ENCODE measurements at regions not wholly inside any gene's neighbourhood (a gene's known extent, or its start where the extent isn't known, plus 50 kb on each side); places are given as distances from the start of the nearest gene placed in this dataset.
"Not testable (repeated sequence)": the region's sequence is repeated elsewhere in the genome, so short reads cannot be mapped to it uniquely, and the experiment has no call there.

- DNase-seq, result no peak
- no peak for TF ChIP-seq POLR2A (IDR thresholded peaks at IDR 0.05)
- TF ChIP-seq CTCF (IDR thresholded peaks at IDR 0.05), result no peak
- no peaks in the 10 kb centered on the region for H3K4me1 ChIP-seq
- intact Hi-C loops (cut with DNase I), result no loop called here
- no peaks in the 10 kb centered on the region for H3K36me3 ChIP-seq
- H3K9me3 ChIP-seq, result no peaks in the 10 kb centered on the region
- H3K27ac ChIP-seq, result no peak overlapping the region
- WGBS, 2 donors, result 91 to 96% methylated on average over 2 of the region's 2 CpGs
- H3K4me3 ChIP-seq (replicated peaks in 1 of 3), result no peak overlapping the region
- H3K27me3 ChIP-seq, result no peaks in the 10 kb centered on the region
Measured at GRCh38 chr9:27679338-27679737, 106.1 kb upstream of the C9orf72 start.

DNA sequence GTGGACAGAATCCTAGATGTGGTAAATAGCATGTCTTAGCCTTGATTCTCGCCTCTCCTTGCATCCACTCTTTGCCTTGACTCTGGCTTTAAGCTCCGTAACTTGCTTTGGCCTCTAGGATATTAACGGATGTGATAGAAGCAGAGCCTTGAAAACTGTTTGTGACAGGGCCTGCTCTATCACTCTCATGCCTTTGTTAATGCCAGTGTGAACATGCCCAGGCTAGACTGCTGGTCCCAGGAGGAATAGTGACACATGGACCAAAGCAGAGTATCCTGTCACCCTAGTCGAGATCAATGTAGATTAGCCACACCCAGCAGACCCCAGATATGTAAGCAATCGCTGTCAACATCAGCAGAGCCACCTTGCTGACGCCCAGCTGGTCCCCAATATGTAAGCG lies 109.9 kb upstream of the C9orf72 start:
- Histone ChIP-seq H3K36me3 (no peaks in the 10 kb centered on the region), H3K4me1 (no peaks in the 10 kb centered on the region), H3K27ac (no peak overlapping the region), H3K27me3 (no peaks in the 10 kb centered on the region), H3K9me3 (no peaks in the 10 kb centered on the region), H3K4me3 (replicated peaks in 1 of 3) (no peak overlapping the region)
- intact Hi-C loops (cut with DNase I), result no loop called here
- 89 to 95% methylated on average over 7 of the region's 7 CpGs for WGBS, 2 donors
- no peak for TF ChIP-seq CTCF (IDR thresholded peaks at IDR 0.05)
- TF ChIP-seq POLR2A (IDR thresholded peaks at IDR 0.05), result no peak
- no peak for DNase-seq

- intact Hi-C loops (cut with DNase I), result no loop called here
- H3K4me1 ChIP-seq, result peaks cover 0 to 3% of the 10 kb centered on the region in 2 donors
- DNase-seq, result peak in 1 of 2 donors; percentile 10
- peak overlapping the region in 1 of 3 donors; percentile 22 for H3K27ac ChIP-seq
- H3K36me3 ChIP-seq, result no peaks in the 10 kb centered on the region
- H3K4me3 ChIP-seq (replicated peaks in 1 of 3), result no peak overlapping the region
- 53 to 66% methylated on average over 6 of the region's 6 CpGs for WGBS, 2 donors
- H3K27me3 ChIP-seq, result no peaks in the 10 kb centered on the region
- H3K9me3 ChIP-seq, result no peaks in the 10 kb centered on the region
- TF ChIP-seq CTCF (IDR thresholded peaks at IDR 0.05) (no peak), POLR2A (IDR thresholded peaks at IDR 0.05) (no peak)
Measured at GRCh38 chr9:27688954-27689353, 115.7 kb upstream of the C9orf72 start.

GRCh38 chr9:27690816-27691215 lies 117.5 kb upstream of the C9orf72 start:
- H3K27me3 ChIP-seq; H3K27ac ChIP-seq; H3K36me3 ChIP-seq; intact Hi-C loops (cut with DNase I); H3K4me3 ChIP-seq (replicated peaks in 1 of 3); H3K4me1 ChIP-seq; H3K9me3 ChIP-seq: not testable (repeated sequence)
- 98% methylated on average over 6 of the region's 17 CpGs; no CpG with 5 or more reads in 1 of the 2 donors for WGBS, 2 donors
- peak; percentile 59 to 62 for DNase-seq

DNA sequence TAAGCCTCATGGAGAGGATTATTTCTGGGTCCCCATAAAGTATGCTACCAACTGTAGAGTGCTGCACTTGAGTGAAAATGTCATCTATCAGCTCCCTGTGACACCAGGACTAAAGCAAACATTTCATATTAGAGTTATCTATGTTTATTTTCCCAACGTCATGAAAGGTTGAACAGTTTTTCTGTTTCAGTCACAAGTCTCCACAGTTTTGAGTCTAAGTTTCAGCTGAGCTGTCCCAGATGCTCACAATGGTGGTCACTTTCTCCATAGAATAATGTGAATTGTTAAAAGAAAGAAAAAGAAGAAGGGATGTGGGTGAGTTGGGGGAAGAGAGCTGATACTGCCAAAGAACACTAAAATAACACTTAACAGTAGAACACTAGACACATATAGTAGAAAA lies 126.3 kb upstream of the C9orf72 start:
- WGBS, 2 donors, result 24 to 36% methylated on average over 1 of the region's 1 CpG
- no peaks in the 10 kb centered on the region for H3K27me3 ChIP-seq
- no peak overlapping the region for H3K27ac ChIP-seq
- no peaks in the 10 kb centered on the region for H3K9me3 ChIP-seq
- no peak overlapping the region for H3K4me3 ChIP-seq (replicated peaks in 1 of 3)
- H3K36me3 ChIP-seq, result no peaks in the 10 kb centered on the region
- no peak for DNase-seq
- intact Hi-C loops (cut with DNase I), result no loop called here
- no peak for TF ChIP-seq CTCF (IDR thresholded peaks at IDR 0.05)
- no peak for TF ChIP-seq POLR2A (IDR thresholded peaks at IDR 0.05)
- no peaks in the 10 kb centered on the region for H3K4me1 ChIP-seq

DNA sequence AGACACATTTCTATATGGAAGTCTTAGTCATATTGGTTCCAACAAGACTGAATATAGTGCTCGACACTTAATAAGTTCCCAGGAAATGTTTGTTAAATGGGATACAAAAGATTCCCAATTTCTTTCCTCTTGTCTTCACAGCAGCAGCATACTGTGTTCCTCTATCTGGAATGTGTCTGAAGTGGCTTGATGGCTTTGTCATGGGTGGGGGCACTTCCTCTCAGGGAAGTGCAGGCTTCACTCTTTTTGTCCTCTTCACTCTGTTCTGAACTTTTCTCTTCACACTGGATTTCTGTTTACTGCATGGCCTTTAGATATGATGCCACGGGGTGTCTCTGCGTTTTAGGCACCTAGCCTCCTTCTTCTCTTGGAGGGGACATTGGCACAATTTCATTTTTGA lies 127.7 kb upstream of the C9orf72 start:
- Histone ChIP-seq H3K27ac (no peak overlapping the region), H3K4me1 (no peaks in the 10 kb centered on the region), H3K27me3 (no peaks in the 10 kb centered on the region), H3K9me3 (no peaks in the 10 kb centered on the region), H3K36me3 (no peaks in the 10 kb centered on the region), H3K4me3 (replicated peaks in 1 of 3) (no peak overlapping the region)
- 77 to 80% methylated on average over 3 of the region's 3 CpGs for WGBS, 2 donors
- intact Hi-C loops (cut with DNase I), result no loop called here
- DNase-seq, result no peak
- TF ChIP-seq CTCF (IDR thresholded peaks at IDR 0.05), result no peak
- no peak for TF ChIP-seq POLR2A (IDR thresholded peaks at IDR 0.05)

All from thyroid gland (tissue), 4 donors.